HepG2 (cell line): ENCODE measurements at regions not wholly inside any gene's neighbourhood (a gene's known extent, or its start where the extent isn't known, plus 50 kb on each side); places are given as distances from the start of the nearest gene placed in this dataset.

Experiments
- ATAC-seq: fragments of 200-7000 bp; cut with Tn5 transposase; 3 replicates; pipeline ENCODE4 v1.9.1; 2020; ENCODE audit warnings: mild to moderate bottlenecking, moderate library complexity
- BruUV-seq: library from RNA; stranded (reverse); fragments of 400-500 nt; replicated peaks from 2 replicates; lab custom pipeline; 2021; lab: Mats Ljungman, UMichigan
- CTCF ChIA-PET: fragments of 300-600 bp; formaldehyde crosslinking; extraction: SDS; loops from one replicate; lab custom pipeline; 2021; ENCODE audit warnings: low total read pairs, inconsistent platforms, low intra/inter-chr PET ratio; lab: Yijun Ruan, JAX
- POLR2A ChIA-PET: fragments of 350-600 bp; sonication (Branson Sonifier 250); formaldehyde crosslinking; loops from one replicate; lab custom pipeline; 2020; ENCODE audit warnings: antibody characterized with exemption, inconsistent platforms; lab: Yijun Ruan, JAX
- DNase-seq: peaks from one replicate; pipeline ENCODE4 v3.0.0-alpha.2; 2015; ENCODE audit warnings: low spot score
- FAIRE-seq: peaks from 3 replicates; lab custom pipeline; 2011; peaks lifted over from hg19 to GRCh38; lab: Jason Lieb, UNC
- H2AFZ ChIP-seq: one replicate; pipeline ENCODE4 v1.6.1; 2011; ENCODE audit warnings: low read length, inconsistent platforms
- H3K27ac ChIP-seq: fragments of 300-600 bp; 3 replicates; pipeline ENCODE4 v1.8.0; 2011; ENCODE audit warnings: mixed run types, mild to moderate bottlenecking, mixed read lengths, low read length, inconsistent platforms; ENCODE audit not compliant: insufficient read depth; ENCODE audit errors: extremely low read length
- H3K27me3 ChIP-seq, 2 experiments: fragments of 200-600 bp in 1 of 2; 2 replicates in 1 of 2; 3 replicates in 1 of 2; pipeline versions ENCODE4 v1.6.0 to v1.8.0; 2011; ENCODE audit warnings: low read length in 2 of 2, mild to moderate bottlenecking in 2 of 2, moderate library complexity in 2 of 2, inconsistent platforms in 1 of 2; ENCODE audit not compliant: insufficient read depth in 2 of 2, control insufficient read depth in 1 of 2
- H3K36me3 ChIP-seq, 2 experiments: fragments of 200-600 bp in 1 of 2; replicated peaks in 1 of 2; 2 replicates in 1 of 2; 3 replicates in 1 of 2; pipeline versions ENCODE4 v1.5.1 to v1.8.0; 2011; ENCODE audit warnings: low read length in 2 of 2, inconsistent platforms in 1 of 2; ENCODE audit not compliant: insufficient read depth in 2 of 2, control insufficient read depth in 1 of 2
- H3K4me1 ChIP-seq: 2 replicates; pipeline ENCODE4 v1.5.1; 2012; ENCODE audit warnings: low read length, inconsistent platforms; ENCODE audit not compliant: insufficient read depth
- H3K4me2 ChIP-seq: 2 replicates; pipeline ENCODE4 v1.6.0; 2011; ENCODE audit warnings: low read depth, low read length, inconsistent platforms
- H3K4me3 ChIP-seq, 3 experiments: fragments of 200-600 bp in 1 of 3; sonication (generic), shearing (Covaris generic) in 1 of 3; replicated peaks in 1 of 3; 2 replicates each; pipeline ENCODE4 v1.5.1; 2011 to 2016; ENCODE audit warnings: low read length in 3 of 3, inconsistent platforms in 2 of 3, low read depth in 2 of 3, mild to moderate bottlenecking in 2 of 3, control low read depth in 1 of 3, mixed read lengths in 1 of 3; ENCODE audit not compliant: insufficient read depth in 1 of 3
- H3K79me2 ChIP-seq: one replicate; pipeline ENCODE4 v1.6.1; 2011; ENCODE audit warnings: low read length, inconsistent platforms; ENCODE audit not compliant: insufficient read depth
- H3K9ac ChIP-seq: 2 replicates; pipeline ENCODE4 v1.6.0; 2011; ENCODE audit warnings: mild to moderate bottlenecking, low read depth, low read length, inconsistent platforms; ENCODE audit not compliant: insufficient read depth
- H3K9me3 ChIP-seq: 2 replicates; pipeline ENCODE4 v1.5.1; 2012; ENCODE audit warnings: mild to moderate bottlenecking, low read length
- H4K20me1 ChIP-seq: 2 replicates; pipeline ENCODE4 v1.6.0; 2011; ENCODE audit warnings: inconsistent platforms, mild to moderate bottlenecking, low read length, moderate library complexity; ENCODE audit not compliant: insufficient read depth
- DBP ChIP-seq: sonication (generic); formaldehyde crosslinking; IDR thresholded peaks from 2 replicates; pipeline ENCODE4 v1.4.0; 2020; ENCODE audit warnings: missing genetic modification reagents; ENCODE audit errors: not compliant biosample characterization
- DR1 ChIP-seq: sonication (generic); formaldehyde crosslinking; IDR thresholded peaks from 2 replicates; pipeline ENCODE4 v1.8.0; 2021; ENCODE audit warnings: mild to moderate bottlenecking, missing genetic modification reagents, inconsistent platforms
- E2F5 ChIP-seq: sonication (generic); formaldehyde crosslinking; conservative IDR thresholded peaks from 2 replicates; pipeline ENCODE4 v1.4.0; 2020; ENCODE audit warnings: missing genetic modification reagents
- IKZF4 ChIP-seq: sonication (generic); formaldehyde crosslinking; IDR thresholded peaks from 2 replicates; pipeline ENCODE4 v1.5.1; 2020; ENCODE audit warnings: borderline replicate concordance, mild to moderate bottlenecking, low read depth, missing genetic modification reagents; ENCODE audit errors: not compliant biosample characterization
- NR2C2 ChIP-seq: sonication (generic); formaldehyde crosslinking; IDR thresholded peaks from 2 replicates; pipeline ENCODE4 v1.4.0; 2020; ENCODE audit warnings: missing genetic modification reagents, mild to moderate bottlenecking, moderate library complexity, borderline replicate concordance
- PTBP1 ChIP-seq: fragments of 200-400 bp; formaldehyde crosslinking; IDR thresholded peaks from 2 replicates; pipeline ENCODE4 v1.6.1; 2018; ENCODE audit warnings: low read length, low read depth; ENCODE audit not compliant: poor library complexity, severe bottlenecking
- SUZ12 ChIP-seq: fragments of 150-350 bp; IDR thresholded peaks from 2 replicates; pipeline ENCODE4 v1.6.1; 2014; ENCODE audit warnings: low read depth, low read length
- TARDBP ChIP-seq: sonication (generic); formaldehyde crosslinking; IDR thresholded peaks from 2 replicates; pipeline ENCODE4 v1.8.0; 2022; ENCODE audit warnings: mild to moderate bottlenecking, missing genetic modification reagents
- TMF1 ChIP-seq: sonication (generic); formaldehyde crosslinking; IDR thresholded peaks from 2 replicates; pipeline ENCODE4 v1.8.1; 2022; ENCODE audit warnings: low read depth, missing genetic modification reagents
- ZBTB44 ChIP-seq: sonication (generic); formaldehyde crosslinking; IDR thresholded peaks from 2 replicates; pipeline ENCODE4 v1.4.0; 2020; ENCODE audit warnings: missing genetic modification reagents
- ZFP82 ChIP-seq: sonication (generic); formaldehyde crosslinking; IDR thresholded peaks from 2 replicates; pipeline ENCODE4 v1.5.1; 2020; ENCODE audit warnings: mild to moderate bottlenecking, missing genetic modification reagents, borderline replicate concordance
- ZNF562 ChIP-seq: sonication (generic); formaldehyde crosslinking; IDR thresholded peaks from 2 replicates; pipeline ENCODE4 v1.8.0; 2022; ENCODE audit warnings: missing genetic modification reagents, borderline replicate concordance
- ZNF598 ChIP-seq: sonication (generic); formaldehyde crosslinking; IDR thresholded peaks from 2 replicates; pipeline ENCODE4 v1.5.1; 2020; ENCODE audit warnings: mild to moderate bottlenecking, missing genetic modification reagents, borderline replicate concordance
- WGBS: methylation state at CpG from one replicate; pipeline ENCODE4 v1.1.6; 2017; ENCODE audit warnings: low lambda C conversion rate; 5-methylcytosine and 5-hydroxymethylcytosine counted together
- in situ Hi-C: cut with HindIII; loops from 2 replicates; pipeline ENCODE4 v1.10.0; 2017; ENCODE audit warnings: low pct_unique_long_range_greater_than_20kb; ENCODE audit not compliant: extremely low pct_ligation_motif_present
- intact Hi-C: fragments of 100-400 bp; cut with micrococcal nuclease; formaldehyde crosslinking; loops from one replicate; pipeline ENCODE4 v1.10.0; 2022; ENCODE audit not compliant: unreplicated experiment

DNA sequence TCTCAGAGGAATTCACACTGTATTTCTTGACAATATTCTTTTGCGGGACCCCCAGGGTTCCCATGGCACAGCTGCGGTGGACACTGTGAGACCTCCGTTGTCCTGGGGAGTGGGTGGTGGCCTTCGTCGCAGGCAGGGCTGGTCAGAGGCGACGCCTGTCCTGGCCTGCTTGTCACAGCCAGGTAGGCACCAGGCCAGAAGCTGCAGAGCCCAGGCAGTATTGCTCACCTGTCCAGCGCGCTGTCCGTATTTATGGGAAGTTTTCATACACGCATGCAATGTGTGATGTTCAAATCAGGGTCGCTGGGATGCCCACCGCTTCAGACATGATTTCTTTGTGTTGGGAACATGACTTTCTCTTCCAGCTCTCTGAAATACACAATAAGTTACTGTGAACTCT, 126.6 kb downstream of the RTP5 start:
- Histone ChIP-seq H3K4me1 (no peaks in the 10 kb centered on the region), H3K4me3 (no peak overlapping the region), H3K36me3 (no peaks in the 10 kb centered on the region), H3K27me3 (peaks cover 11 to 74% of the 10 kb centered on the region in 2 experiments), H3K27ac (no peak overlapping the region), H3K9me3 (no peaks in the 10 kb centered on the region), H3K4me2 (no peak overlapping the region), H3K79me2 (no peaks in the 10 kb centered on the region), H4K20me1 (no peaks in the 10 kb centered on the region), H3K9ac (no peak overlapping the region), H2AFZ (no peak overlapping the region)
- ATAC-seq (no peak), FAIRE-seq (no peak), DNase-seq (no peak)
- ChIA-PET POLR2A (no interaction called here), CTCF (no interaction called here)
- in situ Hi-C loops = no loop called here
- intact Hi-C loops = no loop called here
- WGBS = 61% methylated on average over 13 of the region's 13 CpGs
- TF ChIP-seq PTBP1 (no peak), TMF1 (CRISPR knock-in tag) (no peak), TARDBP (CRISPR knock-in tag) (no peak), NR2C2 (CRISPR knock-in tag) (no peak), DBP (CRISPR knock-in tag) (no peak), DR1 (CRISPR knock-in tag) (no peak), ZBTB44 (CRISPR knock-in tag) (no peak), ZFP82 (no peak), ZNF562 (CRISPR knock-in tag) (no peak), E2F5 (CRISPR knock-in tag) (no peak), SUZ12 (no peak), ZNF598 (no peak), IKZF4 (CRISPR knock-in tag) (no peak)
- BruUV-seq = no TSS peak
